Type B pancreatic cell (in vitro differentiated cells): ENCODE measurements at regions not wholly inside any gene's neighbourhood (a gene's known extent, or its start where the extent isn't known, plus 50 kb on each side); places are given as distances from the start of the nearest gene placed in this dataset.

Experiments
- DNase-seq: peaks from one replicate; pipeline ENCODE4 v3.0.0; 2021; ENCODE audit warnings: mixed read lengths; ENCODE audit not compliant: unreplicated experiment; ENCODE audit errors: extremely low spot score
- H3K27ac Mint-ChIP-seq: 2 replicates; pipeline ENCODE4 v1.8.0; 2021; ENCODE audit warnings: mild to moderate bottlenecking, mixed read lengths
- H3K27me3 Mint-ChIP-seq: 2 replicates; pipeline ENCODE4 v1.8.0; 2021; ENCODE audit warnings: mixed read lengths
- H3K36me3 Mint-ChIP-seq: 2 replicates; pipeline ENCODE4 v1.8.0; 2021; ENCODE audit warnings: mixed read lengths
- H3K4me1 Mint-ChIP-seq: one replicate; pipeline ENCODE4 v1.8.0; 2021; ENCODE audit warnings: mixed read lengths; ENCODE audit not compliant: unreplicated experiment
- H3K4me3 Mint-ChIP-seq: 2 replicates; pipeline ENCODE4 v1.8.0; 2021; ENCODE audit warnings: mild to moderate bottlenecking, mixed read lengths
- H3K9me3 Mint-ChIP-seq: 2 replicates; pipeline ENCODE4 v1.8.0; 2021; ENCODE audit warnings: mixed read lengths
- CTCF ChIP-seq: fragments of 200-600 bp; sonication (generic); conservative IDR thresholded peaks from 2 replicates; pipeline ENCODE4 v1.5.0; 2021; ENCODE audit warnings: antibody characterized with exemption, mild to moderate bottlenecking

- H3K4me3 Mint-ChIP-seq: no peak overlapping the region
- peaks cover 5% of the 10 kb centered on the region for H3K4me1 Mint-ChIP-seq
- no peaks in the 10 kb centered on the region for H3K36me3 Mint-ChIP-seq
- H3K27ac Mint-ChIP-seq: no peak overlapping the region
- DNase-seq: no peak
- H3K9me3 Mint-ChIP-seq: peaks cover 5% of the 10 kb centered on the region
- H3K27me3 Mint-ChIP-seq: peaks cover 16% of the 10 kb centered on the region
- TF ChIP-seq CTCF: no peak
Observed at GRCh38 chr11:33959855-33960400, 68.1 kb upstream of the LMO2 start.

GRCh38 chr11:33957304-33957917, 65.5 kb upstream of the LMO2 start:
- peaks cover 5% of the 10 kb centered on the region for H3K9me3 Mint-ChIP-seq
- no peak for TF ChIP-seq CTCF
- H3K27ac Mint-ChIP-seq: no peak overlapping the region
- no peaks in the 10 kb centered on the region for H3K36me3 Mint-ChIP-seq
- H3K4me1 Mint-ChIP-seq: peaks cover 5% of the 10 kb centered on the region
- H3K4me3 Mint-ChIP-seq: no peak overlapping the region
- no peak for DNase-seq
- H3K27me3 Mint-ChIP-seq: peaks cover 18% of the 10 kb centered on the region

GRCh38 chr11:33956611-33957010, 64.7 kb upstream of the LMO2 start:
- Mint-ChIP-seq H3K36me3 (no peaks in the 10 kb centered on the region), H3K4me3 (no peak overlapping the region), H3K4me1 (peaks cover 5% of the 10 kb centered on the region), H3K9me3 (peaks cover 5% of the 10 kb centered on the region), H3K27ac (no peak overlapping the region), H3K27me3 (peaks cover 18% of the 10 kb centered on the region)
- no peak for TF ChIP-seq CTCF
- DNase-seq: no peak

GRCh38 chr11:33953289-33953688, 61.4 kb upstream of the LMO2 start:
- no peak overlapping the region for H3K27ac Mint-ChIP-seq
- no peaks in the 10 kb centered on the region for H3K9me3 Mint-ChIP-seq
- H3K4me1 Mint-ChIP-seq: no peaks in the 10 kb centered on the region
- H3K36me3 Mint-ChIP-seq: no peaks in the 10 kb centered on the region
- TF ChIP-seq CTCF: no peak
- H3K4me3 Mint-ChIP-seq: no peak overlapping the region
- DNase-seq: no peak
- H3K27me3 Mint-ChIP-seq: peaks cover 14% of the 10 kb centered on the region

- Mint-ChIP-seq H3K27me3 (peaks cover 14% of the 10 kb centered on the region), H3K9me3 (no peaks in the 10 kb centered on the region), H3K4me1 (no peaks in the 10 kb centered on the region), H3K36me3 (no peaks in the 10 kb centered on the region), H3K27ac (no peak overlapping the region), H3K4me3 (no peak overlapping the region)
- TF ChIP-seq CTCF: no peak
- no peak for DNase-seq
Observed at GRCh38 chr11:33952805-33953204, 60.9 kb upstream of the LMO2 start.
